HuH-7.5 (cell line): ENCODE measurements at regions not wholly inside any gene's neighbourhood (a gene's known extent, or its start where the extent isn't known, plus 50 kb on each side); places are given as distances from the start of the nearest gene placed in this dataset.

ENCODE experiments used
- DNase-seq: peaks from one replicate; pipeline ENCODE4 v3.0.0; 2011; ENCODE audit warnings: low spot score

DNA sequence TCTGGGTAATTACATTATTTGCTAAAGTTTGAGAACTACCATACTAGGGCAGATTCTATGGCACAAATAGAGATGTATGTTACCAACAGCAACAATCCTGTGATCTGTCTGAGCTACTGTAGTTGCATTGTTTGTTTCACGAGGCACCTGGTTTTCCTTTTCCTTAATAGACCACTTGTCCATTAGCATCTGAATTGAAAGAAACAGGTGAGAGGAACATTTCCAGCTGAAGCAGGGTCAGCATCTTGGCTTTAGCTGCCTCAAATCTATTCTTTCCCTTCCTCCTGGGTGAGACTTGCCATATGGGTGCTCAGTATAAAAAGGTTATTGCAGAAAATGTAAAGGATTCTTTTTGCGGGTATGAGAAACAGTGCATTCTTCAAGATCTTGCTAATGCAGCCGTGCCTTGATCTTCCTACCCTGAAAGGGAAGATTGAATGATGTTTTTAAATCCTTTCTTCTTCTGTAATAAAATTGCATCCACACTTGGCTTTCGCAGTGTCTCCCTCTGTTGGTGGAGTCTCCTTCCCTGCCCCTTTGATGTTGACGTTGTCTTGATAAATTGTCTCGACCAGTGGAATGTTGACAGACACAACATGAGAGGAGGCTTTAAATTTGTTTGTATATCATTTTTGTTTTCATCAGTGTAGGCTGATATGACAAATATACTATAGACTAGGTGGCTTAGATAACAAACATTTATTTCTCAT is 118.0 kb upstream of the BRINP1 start:
- DNase-seq = no peak

DNA sequence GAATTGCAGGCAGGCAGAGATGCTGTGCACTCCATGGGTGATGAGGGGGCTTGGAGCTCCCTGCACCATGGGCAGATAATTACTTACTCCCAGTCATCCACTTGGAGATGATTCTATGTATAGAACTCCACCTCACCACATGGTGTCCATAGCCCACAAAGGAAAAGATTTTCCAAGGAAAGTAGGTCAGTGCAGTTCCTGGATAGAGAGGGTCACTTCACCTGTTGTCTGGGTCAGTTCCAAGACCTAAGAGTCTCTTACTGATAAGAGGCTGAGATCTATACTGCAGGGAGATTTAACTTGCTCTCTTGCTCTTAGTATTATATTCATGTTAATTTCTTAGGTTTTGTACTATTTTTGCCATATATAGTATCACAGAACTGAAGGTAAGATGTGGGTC is 113.9 kb upstream of the BRINP1 start:
- DNase-seq = no peak

- DNase-seq = no peak
These were observed 108.0 kb upstream of the BRINP1 start for GRCh38 chr9:119477197-119477596.

DNA sequence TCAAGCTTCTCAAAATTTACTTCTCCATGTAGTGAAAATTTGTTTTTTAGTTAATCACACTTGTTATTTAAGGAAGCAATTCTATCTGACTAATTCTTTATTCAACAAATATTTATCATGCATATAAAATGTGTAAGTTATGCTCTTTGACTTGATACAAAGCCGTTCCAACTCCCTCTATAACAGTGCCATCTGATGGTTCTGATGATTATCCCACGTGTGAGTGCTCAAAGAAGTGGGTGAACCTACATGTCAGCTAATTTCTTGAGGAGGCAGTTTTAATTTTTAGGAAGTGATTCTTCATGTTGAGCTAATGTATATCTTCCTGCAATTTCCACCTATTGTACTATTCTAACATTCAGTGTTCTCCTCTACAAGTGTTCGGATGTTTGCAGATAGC is 88.8 kb upstream of the BRINP1 start:
- no peak for DNase-seq

DNA sequence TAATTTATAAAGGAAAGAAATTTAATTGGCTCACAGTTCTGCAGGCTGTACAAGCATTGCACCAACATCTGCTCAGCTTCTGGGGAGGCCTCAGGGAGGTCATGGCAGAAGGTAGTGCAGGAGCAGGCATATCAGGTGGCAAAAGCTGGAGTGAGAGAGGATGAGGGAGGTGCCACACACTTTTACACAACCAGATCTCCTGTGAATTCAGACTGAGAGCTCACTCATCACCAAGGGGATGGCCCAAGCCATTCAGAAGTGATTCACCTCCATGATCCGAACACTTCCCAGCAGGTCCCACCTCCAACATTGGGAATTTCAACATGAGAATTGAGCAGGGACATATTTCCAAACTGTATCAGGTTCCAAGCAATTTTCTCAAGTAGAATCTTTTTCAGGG is 84.7 kb upstream of the BRINP1 start:
- DNase-seq = no peak

DNA sequence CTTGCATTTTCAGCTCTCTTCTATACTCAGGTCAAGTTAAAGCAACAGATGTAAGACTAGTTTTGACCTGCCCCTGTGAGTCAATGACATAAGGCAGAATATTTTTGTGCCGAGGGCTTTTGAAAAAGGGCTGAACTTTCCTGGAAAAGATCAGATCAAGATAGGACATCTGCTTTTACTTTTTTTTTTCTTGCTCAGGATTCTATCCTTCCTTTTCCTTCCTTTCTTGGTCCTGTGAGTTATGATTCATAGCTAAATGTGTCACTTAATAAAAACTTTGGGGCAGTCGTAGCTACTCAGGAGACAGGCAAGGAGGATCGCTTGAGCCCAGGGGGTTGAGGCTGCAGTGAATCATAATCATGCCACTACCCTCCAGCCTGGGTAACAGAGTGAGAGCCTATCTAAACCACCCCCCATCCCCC is 84.3 kb upstream of the BRINP1 start:
- no peak for DNase-seq

GRCh38 chr9:119451426-119451825 is 82.2 kb upstream of the BRINP1 start:
- no peak for DNase-seq

- no peak for DNase-seq
These were observed 73.9 kb upstream of the BRINP1 start for GRCh38 chr9:119443179-119443578.

GRCh38 chr9:119441832-119442231 is 72.6 kb upstream of the BRINP1 start:
- no peak for DNase-seq

GRCh38 chr9:119441338-119441737 is 72.1 kb upstream of the BRINP1 start:
- DNase-seq = no peak

DNA sequence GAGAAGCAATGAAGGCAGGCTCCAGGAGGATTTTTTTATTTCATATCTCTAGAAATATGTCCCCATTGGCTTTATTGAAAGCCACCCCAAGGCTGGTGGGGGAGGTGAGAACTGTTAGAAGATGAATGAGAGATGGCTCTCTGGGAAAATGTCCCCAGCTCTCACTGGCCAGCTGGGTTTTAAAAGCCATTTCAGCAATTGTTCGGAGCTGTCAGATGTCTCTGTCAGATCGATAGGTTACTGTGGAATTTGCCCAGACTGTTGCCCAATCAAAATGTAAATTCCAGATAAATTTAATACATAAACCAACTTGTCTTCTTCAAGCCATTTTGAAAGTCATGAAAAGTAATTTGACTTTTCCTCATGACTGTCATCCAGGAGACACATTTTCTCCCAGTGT is 67.0 kb upstream of the BRINP1 start:
- DNase-seq = no peak

GRCh38 chr9:119435076-119435475 is 65.8 kb upstream of the BRINP1 start:
- no peak for DNase-seq

GRCh38 chr9:119432428-119432827 is 63.2 kb upstream of the BRINP1 start:
- DNase-seq = no peak

DNA sequence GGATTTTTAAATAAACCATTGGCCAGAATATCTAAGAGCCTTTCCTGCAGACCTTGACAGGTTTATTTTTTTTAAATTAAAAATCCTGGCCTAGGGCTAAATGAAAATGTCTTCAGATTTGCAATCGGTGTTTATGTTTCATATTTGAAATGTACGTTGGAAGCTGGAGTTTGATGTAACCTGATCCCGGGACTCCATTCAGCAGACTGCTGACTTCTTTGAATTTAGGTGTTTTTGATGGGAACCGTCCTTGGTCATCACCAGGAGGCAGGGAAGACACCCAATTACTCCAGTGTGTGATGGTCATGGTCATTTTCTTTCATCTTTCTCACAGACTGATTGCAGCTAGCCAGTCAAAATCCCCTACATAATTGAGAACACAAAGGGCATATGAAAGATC is 60.1 kb upstream of the BRINP1 start:
- DNase-seq = no peak

GRCh38 chr9:119420231-119420630 is 51.0 kb upstream of the BRINP1 start:
- DNase-seq = no peak
